GM04503 (cell line): ENCODE measurements at regions not wholly inside any gene's neighbourhood (a gene's known extent, or its start where the extent isn't known, plus 50 kb on each side); places are given as distances from the start of the nearest gene placed in this dataset.

Experiments
- DNase-seq: peaks from one replicate; pipeline ENCODE4 v3.0.0-alpha.2; 2012; ENCODE audit warnings: low read depth

- no peak for DNase-seq
Measured at GRCh38 chr16:61323456-61323855, 712.8 kb downstream of the CDH8 start.

GRCh38 chr16:61320791-61321190 lies 715.4 kb downstream of the CDH8 start:
- no peak for DNase-seq

GRCh38 chr16:61313931-61314330 lies 722.3 kb downstream of the CDH8 start:
- no peak for DNase-seq

GRCh38 chr16:61309386-61309785 lies 726.9 kb downstream of the CDH8 start:
- DNase-seq = no peak

GRCh38 chr16:61306204-61306603 lies 730.0 kb downstream of the CDH8 start:
- no peak for DNase-seq

- no peak for DNase-seq
Measured at GRCh38 chr16:61296814-61297213, 739.4 kb downstream of the CDH8 start.

- DNase-seq = no peak
Measured at GRCh38 chr16:61296305-61296704, 739.9 kb downstream of the CDH8 start.

GRCh38 chr16:61295311-61295710 lies 740.9 kb downstream of the CDH8 start:
- DNase-seq = no peak

GRCh38 chr16:61289141-61289540 lies 747.1 kb downstream of the CDH8 start:
- DNase-seq = no peak

- DNase-seq = no peak
Measured at GRCh38 chr16:61277849-61278248, 758.4 kb downstream of the CDH8 start.

- DNase-seq = no peak
Measured at GRCh38 chr16:61274211-61274610, 762.0 kb downstream of the CDH8 start.

GRCh38 chr16:61270726-61271125 lies 765.5 kb downstream of the CDH8 start:
- no peak for DNase-seq

- DNase-seq = no peak
Measured at GRCh38 chr16:61263400-61263799, 772.8 kb downstream of the CDH8 start.

- no peak for DNase-seq
Measured at GRCh38 chr16:61261315-61261714, 774.9 kb downstream of the CDH8 start.

- no peak for DNase-seq
Measured at GRCh38 chr16:61246592-61246991, 789.6 kb downstream of the CDH8 start.

GRCh38 chr16:61243954-61244353 lies 792.3 kb downstream of the CDH8 start:
- no peak for DNase-seq

GRCh38 chr16:61237884-61238485 lies 798.3 kb downstream of the CDH8 start:
- no peak for DNase-seq

- no peak for DNase-seq
Measured at GRCh38 chr16:61233713-61234112, 802.5 kb downstream of the CDH8 start.

- DNase-seq = no peak
Measured at GRCh38 chr16:61228371-61228770, 807.9 kb downstream of the CDH8 start.

GRCh38 chr16:61215605-61216004 lies 820.6 kb downstream of the CDH8 start:
- no peak for DNase-seq

GRCh38 chr16:61214780-61215179 lies 821.5 kb downstream of the CDH8 start:
- no peak for DNase-seq

- DNase-seq = no peak
Measured at GRCh38 chr16:61210076-61210475, 826.2 kb downstream of the CDH8 start.

- no peak for DNase-seq
Measured at GRCh38 chr16:61195006-61195405, 841.2 kb downstream of the CDH8 start.

- DNase-seq = no peak
Measured at GRCh38 chr16:61194573-61194972, 841.7 kb downstream of the CDH8 start.

GRCh38 chr16:61182391-61182790 lies 853.8 kb downstream of the CDH8 start:
- DNase-seq = no peak
